Mesenchymal stem cell (in vitro differentiated cells and primary cell): ENCODE measurements at regions not wholly inside any gene's neighbourhood (a gene's known extent, or its start where the extent isn't known, plus 50 kb on each side); places are given as distances from the start of the nearest gene placed in this dataset.
A peak's percentile ranks its signal among the peaks of the same experiment; 100 is the strongest.

Source experiments
- DNase-seq: peaks from one replicate; pipeline ENCODE4 v3.0.0-alpha.2; 2013
- H2AFZ ChIP-seq: one replicate; pipeline ENCODE4 v1.6.1; 2013; ENCODE audit warnings: low read depth, mild to moderate bottlenecking, control low read depth, inconsistent platforms, low read length, moderate library complexity
- H2AK5ac ChIP-seq: 2 replicates; pipeline ENCODE4 v1.6.1; 2013; ENCODE audit warnings: low read length, moderate library complexity, mild to moderate bottlenecking, inconsistent platforms; ENCODE audit not compliant: severe bottlenecking
- H2BK120ac ChIP-seq: one replicate; pipeline ENCODE4 v1.6.1; 2013; ENCODE audit warnings: low read depth, mild to moderate bottlenecking, inconsistent platforms, low read length, moderate library complexity
- H2BK12ac ChIP-seq, 2 experiments: one replicate each; pipeline ENCODE4 v1.6.1; 2013; ENCODE audit warnings: inconsistent platforms in 2 of 2, low read length in 2 of 2, mild to moderate bottlenecking in 2 of 2, moderate library complexity in 2 of 2, control low read depth in 1 of 2
- H2BK15ac ChIP-seq: one replicate; pipeline ENCODE4 v1.6.1; 2013; ENCODE audit warnings: mild to moderate bottlenecking, low read depth, inconsistent platforms; ENCODE audit not compliant: poor library complexity, severe bottlenecking
- H2BK5ac ChIP-seq: 2 replicates; pipeline ENCODE4 v1.6.1; 2013; ENCODE audit warnings: low read depth, mild to moderate bottlenecking, low read length, control low read depth, inconsistent platforms; ENCODE audit not compliant: poor library complexity, severe bottlenecking
- H3K14ac ChIP-seq, 2 experiments: one replicate each; pipeline ENCODE4 v1.6.1; 2013; ENCODE audit warnings: inconsistent platforms in 2 of 2, low read length in 2 of 2, control low read depth in 1 of 2, mild to moderate bottlenecking in 1 of 2, moderate library complexity in 1 of 2
- H3K18ac ChIP-seq, 2 experiments: one replicate each; pipeline ENCODE4 v1.6.1; 2013; ENCODE audit warnings: inconsistent platforms in 2 of 2, low read length in 2 of 2, control low read depth in 1 of 2, low read depth in 1 of 2, mild to moderate bottlenecking in 1 of 2
- H3K23ac ChIP-seq, 2 experiments: one replicate each; pipeline ENCODE4 v1.6.1; 2013; ENCODE audit warnings: inconsistent platforms in 2 of 2, low read length in 2 of 2, mild to moderate bottlenecking in 2 of 2, moderate library complexity in 2 of 2, control low read depth in 1 of 2
- H3K27ac ChIP-seq: 2 replicates; pipeline ENCODE4 v1.5.1; 2013; ENCODE audit warnings: mild to moderate bottlenecking, moderate library complexity, low read length, control low read depth, inconsistent platforms; ENCODE audit not compliant: poor library complexity, severe bottlenecking
- H3K27me3 ChIP-seq, 2 experiments: 2 replicates each; pipeline versions ENCODE4 v1.6.1 to v1.7.0; 2013; ENCODE audit warnings: low read length in 2 of 2, mild to moderate bottlenecking in 2 of 2, moderate library complexity in 2 of 2, control low read depth in 1 of 2, inconsistent platforms in 1 of 2; ENCODE audit not compliant: control insufficient read depth in 1 of 2, insufficient read depth in 1 of 2
- H3K36me3 ChIP-seq, 2 experiments: 2 replicates each; pipeline versions ENCODE4 v1.6.1 to v1.7.0; 2013; ENCODE audit warnings: low read length in 2 of 2, control low read depth in 1 of 2, inconsistent platforms in 1 of 2, low read depth in 1 of 2, mild to moderate bottlenecking in 1 of 2; ENCODE audit not compliant: insufficient read depth in 2 of 2, control insufficient read depth in 1 of 2
- H3K4ac ChIP-seq, 2 experiments: one replicate each; pipeline ENCODE4 v1.6.1; 2013; ENCODE audit warnings: inconsistent platforms in 2 of 2, low read length in 2 of 2, mild to moderate bottlenecking in 2 of 2, moderate library complexity in 2 of 2, control low read depth in 1 of 2, low read depth in 1 of 2
- H3K4me1 ChIP-seq: 2 replicates; pipeline ENCODE4 v1.6.1; 2013; ENCODE audit warnings: low read depth, low read length, control low read depth; ENCODE audit not compliant: control insufficient read depth, insufficient read depth
- H3K4me2 ChIP-seq: 2 replicates; pipeline ENCODE4 v1.6.1; 2013; ENCODE audit warnings: low read length, mild to moderate bottlenecking, inconsistent platforms; ENCODE audit not compliant: poor library complexity, severe bottlenecking
- H3K4me3 ChIP-seq, 2 experiments: 2 replicates each; pipeline versions ENCODE4 v1.5.1 to v1.7.0; 2013; ENCODE audit warnings: low read length in 2 of 2, mild to moderate bottlenecking in 2 of 2, control low read depth in 1 of 2, low read depth in 1 of 2; ENCODE audit not compliant: insufficient read depth in 1 of 2
- H3K79me1 ChIP-seq: replicated peaks from 2 replicates; pipeline ENCODE4 v1.6.1; 2013; ENCODE audit warnings: mild to moderate bottlenecking, control low read depth, low read length, inconsistent platforms; ENCODE audit not compliant: poor library complexity, severe bottlenecking
- H3K9ac ChIP-seq: 2 replicates; pipeline ENCODE4 v1.7.0; 2013; ENCODE audit warnings: mild to moderate bottlenecking, low read length, moderate library complexity
- H3K9me3 ChIP-seq: 2 replicates; pipeline ENCODE4 v1.7.0; 2013; ENCODE audit warnings: mild to moderate bottlenecking, low read length; ENCODE audit not compliant: control insufficient read depth
- H4K8ac ChIP-seq: one replicate; pipeline ENCODE4 v1.6.1; 2013; ENCODE audit warnings: inconsistent platforms, mild to moderate bottlenecking, low read length, moderate library complexity
- H4K91ac ChIP-seq: one replicate; pipeline ENCODE4 v1.6.1; 2013; ENCODE audit warnings: mild to moderate bottlenecking, low read length, inconsistent platforms
- WGBS: methylation state at CpG from one replicate; pipeline ENCODE4 v1.1.7; 2013; ENCODE audit warnings: mixed read lengths; 5-methylcytosine and 5-hydroxymethylcytosine counted together

- no peak overlapping the region for H3K9ac ChIP-seq
- no peak overlapping the region for H3K14ac ChIP-seq
- DNase-seq = no peak
- no peak overlapping the region for H2BK120ac ChIP-seq
- H2BK5ac ChIP-seq = no peak overlapping the region
- no peaks in the 10 kb centered on the region for H3K79me1 ChIP-seq
- no peak overlapping the region for H3K23ac ChIP-seq
- no peak overlapping the region for H3K4me2 ChIP-seq
- H4K91ac ChIP-seq = no peak overlapping the region
- H3K4ac ChIP-seq = no peak overlapping the region
- H3K27me3 ChIP-seq = no peaks in the 10 kb centered on the region
- no peaks in the 10 kb centered on the region for H3K36me3 ChIP-seq
- H3K18ac ChIP-seq = no peak overlapping the region
- no peak overlapping the region for H2BK15ac ChIP-seq
- H2AK5ac ChIP-seq = no peak overlapping the region
- no peak overlapping the region for H3K27ac ChIP-seq
- WGBS = 83% methylated on average over 3 of the region's 3 CpGs
- no peaks in the 10 kb centered on the region for H3K9me3 ChIP-seq
- no peak overlapping the region for H2AFZ ChIP-seq
- H4K8ac ChIP-seq = no peak overlapping the region
- no peak overlapping the region for H2BK12ac ChIP-seq
- H3K4me1 ChIP-seq = no peaks in the 10 kb centered on the region
- H3K4me3 ChIP-seq = no peak overlapping the region
These were observed 268.5 kb downstream of the ENC1 start for GRCh38 chr5:74372051-74372450.

GRCh38 chr5:74371621-74372020 lies 268.9 kb downstream of the ENC1 start:
- Histone ChIP-seq H3K36me3 (no peaks in the 10 kb centered on the region), H2AFZ (no peak overlapping the region), H3K4me1 (no peaks in the 10 kb centered on the region), H3K9ac (no peak overlapping the region), H3K4me3 (no peak overlapping the region), H2AK5ac (no peak overlapping the region), H3K79me1 (no peaks in the 10 kb centered on the region), H3K14ac (no peak overlapping the region), H4K91ac (no peak overlapping the region), H2BK5ac (no peak overlapping the region), H3K18ac (peak overlapping the region in 1 of 2 experiments; percentile 4), H3K9me3 (peaks cover under 1% of the 10 kb centered on the region), H2BK120ac (no peak overlapping the region), H2BK12ac (no peak overlapping the region), H3K27me3 (no peaks in the 10 kb centered on the region), H4K8ac (no peak overlapping the region), H3K27ac (no peak overlapping the region), H3K23ac (no peak overlapping the region), H3K4ac (no peak overlapping the region), H3K4me2 (no peak overlapping the region), H2BK15ac (no peak overlapping the region)
- 100% methylated on average over 4 of the region's 5 CpGs for WGBS
- DNase-seq = no peak

GRCh38 chr5:74370168-74370567 lies 270.4 kb downstream of the ENC1 start:
- Histone ChIP-seq H3K9me3 (peaks cover 14% of the 10 kb centered on the region), H2BK15ac (no peak overlapping the region), H3K36me3 (no peaks in the 10 kb centered on the region), H2BK5ac (no peak overlapping the region), H3K27me3 (no peaks in the 10 kb centered on the region), H3K4me2 (no peak overlapping the region), H3K4ac (no peak overlapping the region), H2BK12ac (no peak overlapping the region), H3K4me1 (no peaks in the 10 kb centered on the region), H2AK5ac (no peak overlapping the region), H3K79me1 (no peaks in the 10 kb centered on the region), H3K9ac (no peak overlapping the region), H2BK120ac (no peak overlapping the region), H3K4me3 (no peak overlapping the region), H4K8ac (no peak overlapping the region), H3K27ac (no peak overlapping the region), H3K14ac (no peak overlapping the region), H2AFZ (no peak overlapping the region), H3K23ac (no peak overlapping the region), H4K91ac (no peak overlapping the region), H3K18ac (no peak overlapping the region)
- DNase-seq = no peak
- 86% methylated on average over 7 of the region's 7 CpGs for WGBS

- Histone ChIP-seq H3K9ac (no peak overlapping the region), H3K9me3 (peaks cover 14% of the 10 kb centered on the region), H2BK15ac (no peak overlapping the region), H3K4me3 (no peak overlapping the region), H3K36me3 (no peaks in the 10 kb centered on the region), H2BK12ac (no peak overlapping the region), H3K18ac (no peak overlapping the region), H3K4me2 (no peak overlapping the region), H3K23ac (no peak overlapping the region), H3K27me3 (no peaks in the 10 kb centered on the region), H3K4ac (no peak overlapping the region), H2AFZ (no peak overlapping the region), H2BK5ac (no peak overlapping the region), H3K27ac (no peak overlapping the region), H4K91ac (no peak overlapping the region), H4K8ac (no peak overlapping the region), H3K4me1 (no peaks in the 10 kb centered on the region), H2AK5ac (no peak overlapping the region), H3K79me1 (no peaks in the 10 kb centered on the region), H2BK120ac (no peak overlapping the region), H3K14ac (no peak overlapping the region)
- WGBS = 94% methylated on average over 2 of the region's 6 CpGs
- DNase-seq = no peak
These were observed 271.4 kb downstream of the ENC1 start for GRCh38 chr5:74369173-74369572.
